ENCODE measurements at regions not wholly inside any gene's neighbourhood (a gene's known extent, or its start where the extent isn't known, plus 50 kb on each side); places are given as distances from the start of the nearest gene placed in this dataset.

GRCh38 chr2:129645335-129645734 lies 334.1 kb upstream of the RAB6C start:
- Mint-ChIP-seq H3K4me1 (no peaks in the 10 kb centered on the region), H3K4me3 (no peak overlapping the region), H3K36me3 (ENCODE audit: low read depth) (no peaks in the 10 kb centered on the region), H3K27me3 (no peaks in the 10 kb centered on the region), H3K27ac (no peak overlapping the region), H3K9me3 (peaks cover 9% of the 10 kb centered on the region)
- CTCF ChIA-PET: no interaction called here
- no peak for DNase-seq
- POLR2A ChIA-PET: no interaction called here

- Mint-ChIP-seq H3K4me3 (no peak overlapping the region), H3K36me3 (ENCODE audit: low read depth) (no peaks in the 10 kb centered on the region), H3K9me3 (peaks cover 9% of the 10 kb centered on the region), H3K27me3 (no peaks in the 10 kb centered on the region), H3K4me1 (no peaks in the 10 kb centered on the region), H3K27ac (no peak overlapping the region)
- POLR2A ChIA-PET: no interaction called here
- CTCF ChIA-PET: no interaction called here
- no peak for DNase-seq
Observed at GRCh38 chr2:129646107-129646506, 333.4 kb upstream of the RAB6C start.

- Mint-ChIP-seq H3K4me1 (no peaks in the 10 kb centered on the region), H3K4me3 (no peak overlapping the region), H3K27me3 (no peaks in the 10 kb centered on the region), H3K27ac (no peak overlapping the region), H3K9me3 (no peaks in the 10 kb centered on the region), H3K36me3 (ENCODE audit: low read depth) (no peaks in the 10 kb centered on the region)
- DNase-seq: no peak
- ChIA-PET CTCF (no interaction called here), POLR2A (no interaction called here)
Observed at GRCh38 chr2:129653246-129653645, 326.2 kb upstream of the RAB6C start.

- no peaks in the 10 kb centered on the region for H3K9me3 Mint-ChIP-seq
- POLR2A ChIA-PET: no interaction called here
- no peak overlapping the region for H3K27ac Mint-ChIP-seq
- no peak overlapping the region for H3K4me3 Mint-ChIP-seq
- DNase-seq: no peak
- CTCF ChIA-PET: no interaction called here
- H3K36me3 Mint-ChIP-seq (ENCODE audit: low read depth): no peaks in the 10 kb centered on the region
- no peaks in the 10 kb centered on the region for H3K4me1 Mint-ChIP-seq
- H3K27me3 Mint-ChIP-seq: no peaks in the 10 kb centered on the region
Observed at GRCh38 chr2:129654331-129654730, 325.1 kb upstream of the RAB6C start.

GRCh38 chr2:129656081-129656598 lies 323.3 kb upstream of the RAB6C start:
- Mint-ChIP-seq H3K4me1 (no peaks in the 10 kb centered on the region), H3K9me3 (no peaks in the 10 kb centered on the region), H3K36me3 (ENCODE audit: low read depth) (no peaks in the 10 kb centered on the region), H3K27ac (no peak overlapping the region), H3K27me3 (no peaks in the 10 kb centered on the region), H3K4me3 (no peak overlapping the region)
- CTCF ChIA-PET: no interaction called here
- DNase-seq: no peak
- POLR2A ChIA-PET: interaction anchor here (0.6 kb wide), 1 partner anchor 214 kb away, joined by 3 read pairs; no protein-coding TSS in a partner anchor

GRCh38 chr2:129658430-129658829 lies 321.0 kb upstream of the RAB6C start:
- Mint-ChIP-seq H3K9me3 (no peaks in the 10 kb centered on the region), H3K4me1 (no peaks in the 10 kb centered on the region), H3K36me3 (ENCODE audit: low read depth) (no peaks in the 10 kb centered on the region), H3K27me3 (no peaks in the 10 kb centered on the region), H3K27ac (no peak overlapping the region), H3K4me3 (no peak overlapping the region)
- DNase-seq: no peak
- ChIA-PET CTCF (no interaction called here), POLR2A (no interaction called here)

GRCh38 chr2:129661935-129662334 lies 317.5 kb upstream of the RAB6C start:
- no peak overlapping the region for H3K27ac Mint-ChIP-seq
- no peak overlapping the region for H3K4me3 Mint-ChIP-seq
- no peaks in the 10 kb centered on the region for H3K9me3 Mint-ChIP-seq
- H3K36me3 Mint-ChIP-seq (ENCODE audit: low read depth): no peaks in the 10 kb centered on the region
- POLR2A ChIA-PET: no interaction called here
- CTCF ChIA-PET: no interaction called here
- H3K27me3 Mint-ChIP-seq: no peaks in the 10 kb centered on the region
- no peaks in the 10 kb centered on the region for H3K4me1 Mint-ChIP-seq
- no peak for DNase-seq

- H3K4me1 Mint-ChIP-seq: no peaks in the 10 kb centered on the region
- no peaks in the 10 kb centered on the region for H3K9me3 Mint-ChIP-seq
- no peak for DNase-seq
- no peaks in the 10 kb centered on the region for H3K36me3 Mint-ChIP-seq (ENCODE audit: low read depth)
- no peak overlapping the region for H3K4me3 Mint-ChIP-seq
- no peaks in the 10 kb centered on the region for H3K27me3 Mint-ChIP-seq
- POLR2A ChIA-PET: no interaction called here
- no peak overlapping the region for H3K27ac Mint-ChIP-seq
- CTCF ChIA-PET: no interaction called here
Observed at GRCh38 chr2:129667577-129667976, 311.9 kb upstream of the RAB6C start.

GRCh38 chr2:129672521-129672920 lies 306.9 kb upstream of the RAB6C start:
- Mint-ChIP-seq H3K4me1 (no peaks in the 10 kb centered on the region), H3K4me3 (no peak overlapping the region), H3K36me3 (ENCODE audit: low read depth) (no peaks in the 10 kb centered on the region), H3K9me3 (peaks cover 2% of the 10 kb centered on the region), H3K27ac (no peak overlapping the region), H3K27me3 (no peaks in the 10 kb centered on the region)
- no peak for DNase-seq
- ChIA-PET POLR2A (no interaction called here), CTCF (no interaction called here)

- POLR2A ChIA-PET: no interaction called here
- H3K4me1 Mint-ChIP-seq: no peaks in the 10 kb centered on the region
- CTCF ChIA-PET: no interaction called here
Observed at GRCh38 chr2:129673234-129673633, 306.2 kb upstream of the RAB6C start.

GRCh38 chr2:129673847-129674711 lies 305.4 kb upstream of the RAB6C start:
- H3K9me3 Mint-ChIP-seq: peaks cover 4% of the 10 kb centered on the region
- H3K4me3 Mint-ChIP-seq: no peak overlapping the region
- H3K4me1 Mint-ChIP-seq: no peaks in the 10 kb centered on the region
- H3K27ac Mint-ChIP-seq: no peak overlapping the region
- no peak for DNase-seq
- H3K27me3 Mint-ChIP-seq: no peaks in the 10 kb centered on the region
- ChIA-PET POLR2A (no interaction called here), CTCF (no interaction called here)
- no peaks in the 10 kb centered on the region for H3K36me3 Mint-ChIP-seq (ENCODE audit: low read depth)

More at GRCh38 chr2:129673234-129673633, 306.2 kb upstream of the RAB6C start:
- Mint-ChIP-seq H3K36me3 (ENCODE audit: low read depth) (no peaks in the 10 kb centered on the region), H3K4me3 (no peak overlapping the region), H3K9me3 (peaks cover 4% of the 10 kb centered on the region), H3K27me3 (no peaks in the 10 kb centered on the region), H3K27ac (no peak overlapping the region)
- DNase-seq: no peak

- H3K27me3 Mint-ChIP-seq: no peaks in the 10 kb centered on the region
- H3K9me3 Mint-ChIP-seq: peaks cover 4% of the 10 kb centered on the region
- ChIA-PET POLR2A (no interaction called here), CTCF (no interaction called here)
- no peak for DNase-seq
- no peaks in the 10 kb centered on the region for H3K36me3 Mint-ChIP-seq (ENCODE audit: low read depth)
- H3K4me1 Mint-ChIP-seq: no peaks in the 10 kb centered on the region
- no peak overlapping the region for H3K27ac Mint-ChIP-seq
- H3K4me3 Mint-ChIP-seq: no peak overlapping the region
Observed at GRCh38 chr2:129678751-129679150, 300.7 kb upstream of the RAB6C start.

- POLR2A ChIA-PET: no interaction called here
- no peaks in the 10 kb centered on the region for H3K27me3 Mint-ChIP-seq
- H3K4me3 Mint-ChIP-seq: no peak overlapping the region
- DNase-seq: no peak
- H3K9me3 Mint-ChIP-seq: peaks cover 4% of the 10 kb centered on the region
- CTCF ChIA-PET: no interaction called here
- no peak overlapping the region for H3K27ac Mint-ChIP-seq
- H3K36me3 Mint-ChIP-seq (ENCODE audit: low read depth): no peaks in the 10 kb centered on the region
- no peaks in the 10 kb centered on the region for H3K4me1 Mint-ChIP-seq
Observed at GRCh38 chr2:129681788-129682187, 297.7 kb upstream of the RAB6C start.

GRCh38 chr2:129689653-129690448 lies 289.6 kb upstream of the RAB6C start:
- H3K4me3 Mint-ChIP-seq: no peak overlapping the region
- peaks cover 2% of the 10 kb centered on the region for H3K9me3 Mint-ChIP-seq
- H3K27me3 Mint-ChIP-seq: peaks cover 4% of the 10 kb centered on the region
- H3K36me3 Mint-ChIP-seq (ENCODE audit: low read depth): no peaks in the 10 kb centered on the region
- H3K4me1 Mint-ChIP-seq: no peaks in the 10 kb centered on the region
- ChIA-PET POLR2A (no interaction called here), CTCF (no interaction called here)
- no peak overlapping the region for H3K27ac Mint-ChIP-seq
- DNase-seq: no peak

Measured in activated CD4-positive, alpha-beta memory T cell treated with anti-CD3 and anti-CD28 coated beads, Interleukin-2, amount 10 ng/mL, durations not matched to agents 7 days and 5 days (primary cell).